Adipocyte (in vitro differentiated cells): ENCODE measurements at regions not wholly inside any gene's neighbourhood (a gene's known extent, or its start where the extent isn't known, plus 50 kb on each side); places are given as distances from the start of the nearest gene placed in this dataset.

Source experiments
- DNase-seq: peaks from one replicate; pipeline ENCODE4 v3.0.0-alpha.2; 2015; ENCODE audit warnings: low read depth
- H3K27me3 ChIP-seq: replicated peaks from 2 replicates; pipeline ENCODE4 v1.7.0; 2013; ENCODE audit warnings: mild to moderate bottlenecking, low read length, moderate library complexity; ENCODE audit not compliant: control insufficient read depth, insufficient read depth
- H3K36me3 ChIP-seq: 2 replicates; pipeline ENCODE4 v1.7.0; 2013; ENCODE audit warnings: low read length, mild to moderate bottlenecking, moderate library complexity; ENCODE audit not compliant: control insufficient read depth, insufficient read depth, severe bottlenecking
- H3K4me1 ChIP-seq: 2 replicates; pipeline ENCODE4 v1.7.0; 2013; ENCODE audit warnings: mild to moderate bottlenecking, low read length, moderate library complexity; ENCODE audit not compliant: control insufficient read depth, insufficient read depth
- H3K4me3 ChIP-seq: 2 replicates; pipeline ENCODE4 v1.7.0; 2013; ENCODE audit warnings: mild to moderate bottlenecking, low read length, moderate library complexity
- H3K9ac ChIP-seq: 2 replicates; pipeline ENCODE4 v1.7.0; 2013; ENCODE audit warnings: mild to moderate bottlenecking, low read length, moderate library complexity
- H3K9me3 ChIP-seq: 2 replicates; pipeline ENCODE4 v1.7.0; 2013; ENCODE audit warnings: mild to moderate bottlenecking, low read length, moderate library complexity; ENCODE audit not compliant: control insufficient read depth

- Histone ChIP-seq H3K9ac (no peak overlapping the region), H3K27me3 (no peaks in the 10 kb centered on the region), H3K36me3 (no peaks in the 10 kb centered on the region), H3K4me1 (no peaks in the 10 kb centered on the region), H3K9me3 (no peaks in the 10 kb centered on the region), H3K4me3 (no peak overlapping the region)
- DNase-seq = no peak
These were observed 389.9 kb upstream of the ANXA10 start for GRCh38 chr4:167702391-167702790.

GRCh38 chr4:167711517-167711916 is 380.8 kb upstream of the ANXA10 start:
- no peaks in the 10 kb centered on the region for H3K27me3 ChIP-seq
- H3K9ac ChIP-seq = no peak overlapping the region
- no peaks in the 10 kb centered on the region for H3K36me3 ChIP-seq
- no peaks in the 10 kb centered on the region for H3K4me1 ChIP-seq
- no peak overlapping the region for H3K4me3 ChIP-seq
- no peaks in the 10 kb centered on the region for H3K9me3 ChIP-seq
- no peak for DNase-seq

GRCh38 chr4:167713756-167714155 is 378.6 kb upstream of the ANXA10 start:
- Histone ChIP-seq H3K9me3 (no peaks in the 10 kb centered on the region), H3K9ac (no peak overlapping the region), H3K27me3 (no peaks in the 10 kb centered on the region), H3K4me3 (no peak overlapping the region), H3K36me3 (no peaks in the 10 kb centered on the region), H3K4me1 (no peaks in the 10 kb centered on the region)
- peak; percentile 45 for DNase-seq

GRCh38 chr4:167715176-167715575 is 377.2 kb upstream of the ANXA10 start:
- Histone ChIP-seq H3K4me3 (no peak overlapping the region), H3K4me1 (no peaks in the 10 kb centered on the region), H3K27me3 (no peaks in the 10 kb centered on the region), H3K36me3 (no peaks in the 10 kb centered on the region), H3K9ac (no peak overlapping the region), H3K9me3 (no peaks in the 10 kb centered on the region)
- peak; percentile 31 for DNase-seq

GRCh38 chr4:167717495-167717894 is 374.8 kb upstream of the ANXA10 start:
- Histone ChIP-seq H3K27me3 (no peaks in the 10 kb centered on the region), H3K36me3 (no peaks in the 10 kb centered on the region)

GRCh38 chr4:167721617-167722486 is 370.5 kb upstream of the ANXA10 start:
- Histone ChIP-seq H3K27me3 (no peaks in the 10 kb centered on the region), H3K36me3 (no peaks in the 10 kb centered on the region), H3K4me1 (no peaks in the 10 kb centered on the region), H3K9ac (no peak overlapping the region), H3K9me3 (no peaks in the 10 kb centered on the region), H3K4me3 (no peak overlapping the region)
- peak; percentile 7 for DNase-seq

More at GRCh38 chr4:167717495-167717894, 374.8 kb upstream of the ANXA10 start:
- Histone ChIP-seq H3K9me3 (no peaks in the 10 kb centered on the region), H3K4me1 (no peaks in the 10 kb centered on the region), H3K9ac (no peak overlapping the region), H3K4me3 (no peak overlapping the region)
- DNase-seq = no peak

- Histone ChIP-seq H3K9ac (no peak overlapping the region), H3K27me3 (no peaks in the 10 kb centered on the region), H3K4me1 (no peaks in the 10 kb centered on the region), H3K36me3 (no peaks in the 10 kb centered on the region), H3K4me3 (no peak overlapping the region), H3K9me3 (no peaks in the 10 kb centered on the region)
- DNase-seq = no peak
These were observed 369.9 kb upstream of the ANXA10 start for GRCh38 chr4:167722487-167722808.

GRCh38 chr4:167724941-167725340 is 367.4 kb upstream of the ANXA10 start:
- DNase-seq = no peak
- Histone ChIP-seq H3K27me3 (no peaks in the 10 kb centered on the region), H3K9me3 (peaks cover 8% of the 10 kb centered on the region), H3K9ac (no peak overlapping the region), H3K4me3 (no peak overlapping the region), H3K36me3 (no peaks in the 10 kb centered on the region), H3K4me1 (no peaks in the 10 kb centered on the region)

GRCh38 chr4:167730769-167731168 is 361.6 kb upstream of the ANXA10 start:
- DNase-seq = no peak
- peaks cover 22% of the 10 kb centered on the region for H3K9me3 ChIP-seq

GRCh38 chr4:167745024-167745687 is 347.2 kb upstream of the ANXA10 start:
- Histone ChIP-seq H3K9ac (no peak overlapping the region), H3K9me3 (no peaks in the 10 kb centered on the region), H3K4me3 (no peak overlapping the region), H3K27me3 (no peaks in the 10 kb centered on the region), H3K36me3 (no peaks in the 10 kb centered on the region), H3K4me1 (no peaks in the 10 kb centered on the region)
- no peak for DNase-seq

More at GRCh38 chr4:167730769-167731168, 361.6 kb upstream of the ANXA10 start:
- no peaks in the 10 kb centered on the region for H3K27me3 ChIP-seq
- no peaks in the 10 kb centered on the region for H3K4me1 ChIP-seq
- no peak overlapping the region for H3K4me3 ChIP-seq
- H3K36me3 ChIP-seq = no peaks in the 10 kb centered on the region
- no peak overlapping the region for H3K9ac ChIP-seq

- Histone ChIP-seq H3K4me1 (no peaks in the 10 kb centered on the region), H3K9ac (no peak overlapping the region), H3K36me3 (no peaks in the 10 kb centered on the region), H3K27me3 (no peaks in the 10 kb centered on the region), H3K4me3 (no peak overlapping the region), H3K9me3 (peaks cover 20% of the 10 kb centered on the region)
- no peak for DNase-seq
These were observed 325.1 kb upstream of the ANXA10 start for GRCh38 chr4:167767281-167767680.
